Ishikawa (cell line): ENCODE measurements at regions not wholly inside any gene's neighbourhood (a gene's known extent, or its start where the extent isn't known, plus 50 kb on each side); places are given as distances from the start of the nearest gene placed in this dataset.

ENCODE experiments used
- CEBPB ChIP-seq: IDR thresholded peaks from 2 replicates; pipeline ENCODE4 v1.6.1; 2012
- CREB1 ChIP-seq: IDR thresholded peaks from 2 replicates; pipeline ENCODE4 v1.6.1; 2012; ENCODE audit warnings: low read depth
- EGR1 ChIP-seq: IDR thresholded peaks from 2 replicates; pipeline ENCODE4 v1.6.1; 2012
- EP300 ChIP-seq: IDR thresholded peaks from 2 replicates; pipeline ENCODE4 v1.6.1; 2012; ENCODE audit warnings: borderline replicate concordance
- FOXM1 ChIP-seq: IDR thresholded peaks from 2 replicates; pipeline ENCODE4 v1.6.1; 2012; ENCODE audit warnings: low read depth, borderline replicate concordance
- NFIC ChIP-seq: IDR thresholded peaks from 2 replicates; pipeline ENCODE4 v1.6.1; 2012
- RAD21 ChIP-seq: IDR thresholded peaks from 2 replicates; pipeline ENCODE4 v1.6.1; 2012; ENCODE audit warnings: low read depth
- REST ChIP-seq: IDR thresholded peaks from 2 replicates; pipeline ENCODE4 v1.6.1; 2012; ENCODE audit warnings: low read depth, mild to moderate bottlenecking
- TAF1 ChIP-seq: IDR thresholded peaks from 2 replicates; pipeline ENCODE4 v1.6.1; 2012; ENCODE audit warnings: low read depth, mild to moderate bottlenecking
- TCF12 ChIP-seq: IDR thresholded peaks from 2 replicates; pipeline ENCODE4 v1.6.1; 2012; ENCODE audit warnings: low read depth
- TEAD4 ChIP-seq: IDR thresholded peaks from 2 replicates; pipeline ENCODE4 v1.6.1; 2012
- USF1 ChIP-seq: IDR thresholded peaks from 2 replicates; pipeline ENCODE4 v1.6.1; 2012
- YY1 ChIP-seq: IDR thresholded peaks from 2 replicates; pipeline ENCODE4 v1.6.1; 2012; ENCODE audit warnings: low read depth
- ZBTB7A ChIP-seq: IDR thresholded peaks from 2 replicates; pipeline ENCODE4 v1.6.1; 2012; ENCODE audit warnings: low read depth
- TF ChIP-seq, protein P1 (sequence below): IDR thresholded peaks from 2 replicates; pipeline ENCODE4 v1.6.1; 2012

- TF ChIP-seq EGR1 (no peak), EP300 (no peak), NFIC (no peak), ZBTB7A (no peak), YY1 (no peak), REST (no peak)
- TF ChIP-seq, protein P1, sequence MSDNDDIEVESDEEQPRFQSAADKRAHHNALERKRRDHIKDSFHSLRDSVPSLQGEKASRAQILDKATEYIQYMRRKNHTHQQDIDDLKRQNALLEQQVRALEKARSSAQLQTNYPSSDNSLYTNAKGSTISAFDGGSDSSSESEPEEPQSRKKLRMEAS, result no peak
Observed at GRCh38 chr1:30521261-30521865, 202.0 kb downstream of the MATN1 start.

- TF ChIP-seq YY1 (no peak), FOXM1 (no peak), TCF12 (no peak), EP300 (no peak), TAF1 (no peak), ZBTB7A (no peak)
Observed at GRCh38 chr1:30520476-30520875, 202.9 kb downstream of the MATN1 start.

- TF ChIP-seq CREB1, result no peak
Observed at GRCh38 chr1:30519201-30519763, 204.1 kb downstream of the MATN1 start.

DNA sequence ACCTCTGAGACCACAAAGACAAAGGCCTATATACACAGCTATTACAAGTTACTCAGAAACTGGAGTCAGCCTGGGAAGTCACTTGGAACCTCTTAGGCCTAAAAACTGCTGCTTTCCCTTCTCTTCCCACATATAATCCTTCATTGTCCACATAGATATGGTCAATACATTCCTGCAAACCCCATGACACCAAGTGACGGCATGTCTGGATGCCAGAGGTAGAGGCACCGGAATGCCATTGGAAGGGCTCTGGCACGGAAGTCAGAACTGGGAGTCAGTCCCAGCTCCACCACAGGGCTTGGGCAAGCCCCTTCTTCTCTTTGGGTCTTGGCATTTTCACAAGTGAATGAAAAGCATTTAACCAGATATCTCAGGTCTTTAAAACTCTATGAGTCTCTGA, 204.7 kb downstream of the MATN1 start:
- no peak for TF ChIP-seq FOXM1
- no peak for TF ChIP-seq CEBPB
- TF ChIP-seq TCF12, result no peak
- TF ChIP-seq, protein P1, result no peak
- no peak for TF ChIP-seq ZBTB7A
- TF ChIP-seq TEAD4, result no peak
- TF ChIP-seq CREB1, result no peak
- TF ChIP-seq USF1, result no peak
- TF ChIP-seq EGR1, result no peak
- TF ChIP-seq EP300, result no peak
- TF ChIP-seq REST, result no peak
- no peak for TF ChIP-seq NFIC
- no peak for TF ChIP-seq RAD21
- no peak for TF ChIP-seq TAF1
- TF ChIP-seq YY1, result no peak

GRCh38 chr1:30518186-30518585, 205.2 kb downstream of the MATN1 start:
- TF ChIP-seq ZBTB7A, result no peak
- no peak for TF ChIP-seq EP300
- no peak for TF ChIP-seq NFIC
- no peak for TF ChIP-seq TCF12
- TF ChIP-seq TEAD4, result no peak
- TF ChIP-seq FOXM1, result no peak
- no peak for TF ChIP-seq YY1
- no peak for TF ChIP-seq CREB1
- TF ChIP-seq TAF1, result no peak
- TF ChIP-seq REST, result no peak
- TF ChIP-seq, protein P1, result no peak
- TF ChIP-seq USF1, result no peak
- TF ChIP-seq RAD21, result no peak
- TF ChIP-seq EGR1, result no peak
- no peak for TF ChIP-seq CEBPB
